Neural progenitor cell (in vitro differentiated cells): ENCODE measurements at regions not wholly inside any gene's neighbourhood (a gene's known extent, or its start where the extent isn't known, plus 50 kb on each side); places are given as distances from the start of the nearest gene placed in this dataset.

ENCODE experiments used
- CTCF ChIP-seq: fragments of 200-600 bp; sonication (generic); IDR thresholded peaks from 2 replicates; pipeline ENCODE4 v1.5.1; 2017; ENCODE audit warnings: antibody characterized with exemption, mild to moderate bottlenecking
- EZH2 ChIP-seq: fragments of 200-600 bp; sonication (generic); IDR thresholded peaks from 2 replicates; pipeline ENCODE4 v1.6.1; 2017; ENCODE audit warnings: antibody characterized with exemption, mild to moderate bottlenecking, moderate library complexity

- TF ChIP-seq CTCF (no peak), EZH2 (no peak)
Measured at GRCh38 chr18:73954268-73954667, 193.4 kb downstream of the FBXO15 start.
